ENCODE measurements at regions not wholly inside any gene's neighbourhood (a gene's known extent, or its start where the extent isn't known, plus 50 kb on each side); places are given as distances from the start of the nearest gene placed in this dataset.

- Mint-ChIP-seq H3K4me1 (ENCODE audit: low read depth) (no peaks in the 10 kb centered on the region), H3K27me3 (no peaks in the 10 kb centered on the region), H3K27ac (no peak overlapping the region), H3K36me3 (ENCODE audit: low read depth) (no peaks in the 10 kb centered on the region), H3K4me3 (no peak overlapping the region), H3K9me3 (peaks cover 7% of the 10 kb centered on the region)
- Histone ChIP-seq H3K4me3 (ENCODE audit: low read length) (no peak overlapping the region), H3K27ac (ENCODE audit: low read depth in 1 of 2, low read length in 2 of 2) (no peak overlapping the region), H3K27me3 (ENCODE audit: control insufficient read depth in 1 of 2, insufficient read depth in 2 of 2, low read length in 2 of 2) (no peaks in the 10 kb centered on the region), H3K36me3 (ENCODE audit: insufficient read depth, low read length) (no peaks in the 10 kb centered on the region), H3K9me3 (ENCODE audit: control insufficient read depth in 1 of 2, insufficient read depth in 1 of 2, low read length in 2 of 2) (peaks cover 0 to 8% of the 10 kb centered on the region in 2 experiments), H3K4me1 (ENCODE audit: insufficient read depth, low read length) (no peaks in the 10 kb centered on the region)
- ChIA-PET CTCF (no interaction called here), POLR2A (no interaction called here)
- DNase-seq (no peak), ATAC-seq (ENCODE audit: poor library complexity) (no peak)
- intact Hi-C loops (cut with DNase I, micrococcal nuclease), result no loop called here
- TF ChIP-seq CTCF (IDR thresholded peaks at IDR 0.05), result no peak
These were observed 947.6 kb upstream of the POT1 start for GRCh38 chr7:125877246-125877645.

GRCh38 chr7:125876431-125876830 is 946.8 kb upstream of the POT1 start:
- no peaks in the 10 kb centered on the region for H3K4me1 Mint-ChIP-seq (ENCODE audit: low read depth)
- Histone ChIP-seq H3K36me3 (ENCODE audit: insufficient read depth, low read length) (no peaks in the 10 kb centered on the region), H3K27ac (ENCODE audit: low read depth in 1 of 2, low read length in 2 of 2) (no peak overlapping the region), H3K4me3 (ENCODE audit: low read length) (no peak overlapping the region), H3K4me1 (ENCODE audit: insufficient read depth, low read length) (no peaks in the 10 kb centered on the region), H3K9me3 (ENCODE audit: control insufficient read depth in 1 of 2, insufficient read depth in 1 of 2, low read length in 2 of 2) (peaks cover 0 to 6% of the 10 kb centered on the region in 2 experiments), H3K27me3 (ENCODE audit: control insufficient read depth in 1 of 2, insufficient read depth in 2 of 2, low read length in 2 of 2) (no peaks in the 10 kb centered on the region)
- no peaks in the 10 kb centered on the region for H3K36me3 Mint-ChIP-seq (ENCODE audit: low read depth)
- no peak overlapping the region for H3K27ac Mint-ChIP-seq
- no peaks in the 10 kb centered on the region for H3K27me3 Mint-ChIP-seq
- H3K9me3 Mint-ChIP-seq, result peaks cover 7% of the 10 kb centered on the region
- POLR2A ChIA-PET, result no interaction called here
- intact Hi-C loops (cut with DNase I, micrococcal nuclease), result no loop called here
- no peak for TF ChIP-seq CTCF (IDR thresholded peaks at IDR 0.05)
- ATAC-seq (ENCODE audit: poor library complexity), result no peak
- no peak overlapping the region for H3K4me3 Mint-ChIP-seq
- no peak for DNase-seq
- CTCF ChIA-PET, result no interaction called here

- Mint-ChIP-seq H3K27me3 (no peaks in the 10 kb centered on the region), H3K27ac (no peak overlapping the region), H3K4me1 (ENCODE audit: low read depth) (no peaks in the 10 kb centered on the region), H3K4me3 (no peak overlapping the region), H3K36me3 (ENCODE audit: low read depth) (no peaks in the 10 kb centered on the region), H3K9me3 (peaks cover 7% of the 10 kb centered on the region)
- intact Hi-C loops (cut with DNase I, micrococcal nuclease), result no loop called here
- ATAC-seq (ENCODE audit: poor library complexity), result no peak
- no peak for DNase-seq
- no peaks in the 10 kb centered on the region for H3K27me3 ChIP-seq (ENCODE audit: control insufficient read depth in 1 of 2, insufficient read depth in 2 of 2, low read length in 2 of 2)
- CTCF ChIA-PET, result no interaction called here
- peaks cover 0 to 3% of the 10 kb centered on the region in 2 experiments for H3K9me3 ChIP-seq (ENCODE audit: control insufficient read depth in 1 of 2, insufficient read depth in 1 of 2, low read length in 2 of 2)
- no peak for TF ChIP-seq CTCF (IDR thresholded peaks at IDR 0.05)
- H3K4me3 ChIP-seq (ENCODE audit: low read length), result no peak overlapping the region
- no peaks in the 10 kb centered on the region for H3K4me1 ChIP-seq (ENCODE audit: insufficient read depth, low read length)
- H3K27ac ChIP-seq (ENCODE audit: low read depth in 1 of 2, low read length in 2 of 2), result no peak overlapping the region
- POLR2A ChIA-PET, result no interaction called here
- no peaks in the 10 kb centered on the region for H3K36me3 ChIP-seq (ENCODE audit: insufficient read depth, low read length)
These were observed 941.8 kb upstream of the POT1 start for GRCh38 chr7:125871431-125871830.

All from CD4-positive, alpha-beta T cell (primary cell).